H1 (cell line): ENCODE measurements at regions not wholly inside any gene's neighbourhood (a gene's known extent, or its start where the extent isn't known, plus 50 kb on each side); places are given as distances from the start of the nearest gene placed in this dataset.

Experiments used
- CTCF ChIA-PET: fragments of 300-600 bp; sonication (Branson Sonifier 250); formaldehyde crosslinking; loops from one replicate; lab custom pipeline; 2021; ENCODE audit not compliant: partially characterized antibody; lab: Charles Lee
- POLR2A ChIA-PET: fragments of 300-600 bp; sonication (Branson Sonifier 250); formaldehyde crosslinking; loops from one replicate; lab custom pipeline; 2021; ENCODE audit warnings: inconsistent platforms; ENCODE audit not compliant: partially characterized antibody; lab: Charles Lee
- DNase-seq, 2 experiments: peaks; one replicate each; pipeline versions ENCODE4 v3.0.0 to v3.0.0-alpha.2; 2010 to 2022; ENCODE audit warnings: low spot score in 2 of 2, low read depth in 1 of 2, mixed read lengths in 1 of 2
- FAIRE-seq: peaks from 2 replicates; lab custom pipeline; 2011; peaks lifted over from hg19 to GRCh38; lab: Jason Lieb, UNC
- H2AFZ ChIP-seq: 2 replicates; pipeline ENCODE4 v1.8.1; 2012; ENCODE audit warnings: low read length, inconsistent platforms
- H2AK5ac ChIP-seq: 2 replicates; pipeline ENCODE4 v1.6.1; 2013; ENCODE audit warnings: low read depth, low read length
- H2BK120ac ChIP-seq: replicated peaks from 2 replicates; pipeline ENCODE3; 2013; ENCODE audit warnings: low read depth, low read length, inconsistent platforms
- H2BK12ac ChIP-seq: 2 replicates; pipeline ENCODE4 v1.6.1; 2013; ENCODE audit warnings: low read depth, low read length
- H2BK15ac ChIP-seq: 2 replicates; pipeline ENCODE4 v1.6.1; 2013; ENCODE audit warnings: low read length
- H2BK20ac ChIP-seq: 2 replicates; pipeline ENCODE4 v1.6.1; 2013; ENCODE audit warnings: low read length
- H2BK5ac ChIP-seq: 2 replicates; pipeline ENCODE4 v1.6.1; 2013; ENCODE audit warnings: low read depth, low read length
- H3K14ac ChIP-seq: 2 replicates; pipeline ENCODE4 v1.6.1; 2013; ENCODE audit warnings: inconsistent platforms; ENCODE audit not compliant: insufficient read length
- H3K18ac ChIP-seq: 2 replicates; pipeline ENCODE4 v1.6.1; 2013; ENCODE audit warnings: low read length; ENCODE audit errors: extremely low read depth
- H3K23ac ChIP-seq: 2 replicates; pipeline ENCODE4 v1.6.1; 2013; ENCODE audit warnings: inconsistent platforms; ENCODE audit not compliant: insufficient read length
- H3K23me2 ChIP-seq: 2 replicates; pipeline ENCODE4 v1.6.1; 2013; ENCODE audit warnings: low read depth, low read length
- H3K27ac ChIP-seq: 2 replicates; pipeline ENCODE4 v1.6.1; 2011; ENCODE audit warnings: low read depth, low read length, inconsistent platforms
- H3K27me3 ChIP-seq, 4 experiments: replicated peaks in 1 of 4; 1 replicate in 1 of 4; 2 replicates in 3 of 4; pipeline versions ENCODE4 v1.6.1 to v1.8.1; 2011 to 2013; ENCODE audit warnings: low read length in 3 of 4, mild to moderate bottlenecking in 3 of 4, inconsistent platforms in 2 of 4, mixed read lengths in 2 of 4, moderate library complexity in 1 of 4; ENCODE audit not compliant: control insufficient read depth in 3 of 4, insufficient read depth in 3 of 4; ENCODE audit errors: extremely low read depth in 1 of 4
- H3K36me3 ChIP-seq, 4 experiments: 2 replicates each; pipeline versions ENCODE4 v1.6.1 to v1.8.1; 2011 to 2013; ENCODE audit warnings: mild to moderate bottlenecking in 4 of 4, low read length in 3 of 4, moderate library complexity in 2 of 4, control low read depth in 1 of 4, inconsistent platforms in 1 of 4; ENCODE audit not compliant: insufficient read depth in 4 of 4, control insufficient read depth in 2 of 4
- H3K4ac ChIP-seq: replicated peaks from 2 replicates; pipeline ENCODE3; 2013; ENCODE audit warnings: low read length, low read depth, mixed read lengths, inconsistent platforms; ENCODE audit not compliant: insufficient read length
- H3K4me1 ChIP-seq, 4 experiments: replicated peaks in 1 of 4; 1 replicate in 1 of 4; 2 replicates in 3 of 4; pipeline versions ENCODE4 v1.6.1 to v1.8.1; 2011 to 2013; ENCODE audit warnings: low read length in 3 of 4, inconsistent platforms in 2 of 4, mixed read lengths in 1 of 4; ENCODE audit not compliant: insufficient read depth in 4 of 4, control insufficient read depth in 3 of 4
- H3K4me2 ChIP-seq, 2 experiments: 2 replicates each; pipeline versions ENCODE4 v1.6.1 to v1.8.1; 2011 to 2013; ENCODE audit warnings: low read depth in 2 of 2, low read length in 2 of 2, control low read depth in 1 of 2, inconsistent platforms in 1 of 2, mild to moderate bottlenecking in 1 of 2; ENCODE audit not compliant: insufficient read depth in 1 of 2
- H3K4me3 ChIP-seq, 4 experiments: fragments of 200-600, 300-600 bp in 1 of 4; sonication (generic), shearing (Covaris generic), sonication (Bioruptor Twin) in 1 of 4; 2 replicates each; pipeline versions ENCODE4 v1.5.1 to v1.8.1; 2011 to 2016; ENCODE audit warnings: low read length in 4 of 4, low read depth in 3 of 4, control low read depth in 2 of 4, inconsistent platforms in 2 of 4, mild to moderate bottlenecking in 2 of 4, mixed read lengths in 1 of 4, moderate library complexity in 1 of 4; ENCODE audit not compliant: insufficient read depth in 2 of 4; ENCODE audit errors: extremely low read depth in 1 of 4
- H3K56ac ChIP-seq: replicated peaks from 2 replicates; pipeline ENCODE3; 2013; ENCODE audit warnings: low read depth, mild to moderate bottlenecking, mixed read lengths, low read length, inconsistent platforms; ENCODE audit not compliant: insufficient read length
- H3K79me1 ChIP-seq: 2 replicates; pipeline ENCODE4 v1.6.1; 2013; ENCODE audit warnings: low read depth, low read length, control low read depth
- H3K79me2 ChIP-seq, 2 experiments: 2 replicates each; pipeline versions ENCODE4 v1.6.1 to v1.8.1; 2012 to 2013; ENCODE audit warnings: low read length in 2 of 2, mild to moderate bottlenecking in 2 of 2, inconsistent platforms in 1 of 2; ENCODE audit not compliant: insufficient read depth in 2 of 2, control insufficient read depth in 1 of 2
- H3K9ac ChIP-seq, 4 experiments: replicated peaks in 1 of 4; 1 replicate in 1 of 4; 2 replicates in 3 of 4; pipeline versions ENCODE4 v1.6.1 to v1.8.1; 2011 to 2013; ENCODE audit warnings: low read depth in 3 of 4, low read length in 3 of 4, control low read depth in 2 of 4, mild to moderate bottlenecking in 2 of 4, moderate library complexity in 2 of 4, inconsistent platforms in 1 of 4; ENCODE audit errors: extremely low read depth in 1 of 4
- H3K9me3 ChIP-seq, 2 experiments: 2 replicates each; pipeline versions ENCODE4 v1.6.1 to v1.8.1; 2012 to 2013; ENCODE audit warnings: mild to moderate bottlenecking in 2 of 2, moderate library complexity in 2 of 2, control low read depth in 1 of 2, inconsistent platforms in 1 of 2, low read depth in 1 of 2, low read length in 1 of 2, mixed read lengths in 1 of 2; ENCODE audit not compliant: insufficient read depth in 2 of 2
- H4K20me1 ChIP-seq, 2 experiments: replicated peaks in 1 of 2; 2 replicates each; pipeline versions ENCODE3 to v1.8.1; 2011 to 2013; ENCODE audit warnings: inconsistent platforms in 2 of 2, low read length in 2 of 2, mild to moderate bottlenecking in 1 of 2; ENCODE audit not compliant: insufficient read depth in 2 of 2, control insufficient read depth in 1 of 2
- H4K5ac ChIP-seq: 2 replicates; pipeline ENCODE4 v1.6.1; 2013; ENCODE audit warnings: low read length, low read depth, mixed read lengths, inconsistent platforms; ENCODE audit not compliant: insufficient read length
- H4K8ac ChIP-seq: 2 replicates; pipeline ENCODE4 v1.8.0; 2013; ENCODE audit warnings: mild to moderate bottlenecking, moderate library complexity, low read length, inconsistent platforms; ENCODE audit not compliant: insufficient read depth; ENCODE audit errors: extremely low read depth
- H4K91ac ChIP-seq: replicated peaks from 2 replicates; pipeline ENCODE3; 2013; ENCODE audit warnings: low read length, mixed read lengths, inconsistent platforms; ENCODE audit not compliant: insufficient read length
- CEBPB ChIP-seq: IDR thresholded peaks from 2 replicates; pipeline ENCODE4 v1.6.1; 2012; ENCODE audit warnings: low read depth, low read length
- CREB1 ChIP-seq: IDR thresholded peaks from 2 replicates; pipeline ENCODE4 v1.6.1; 2012; ENCODE audit warnings: inconsistent platforms
- EP300 ChIP-seq, 2 experiments: IDR thresholded peaks; 1 replicate in 1 of 2; 2 replicates in 1 of 2; pipeline ENCODE4 v1.6.1; 2011 to 2012; ENCODE audit warnings: low read depth in 2 of 2, low read length in 2 of 2, mild to moderate bottlenecking in 2 of 2, borderline replicate concordance in 1 of 2, inconsistent platforms in 1 of 2, moderate library complexity in 1 of 2
- SP2 ChIP-seq: IDR thresholded peaks from 2 replicates; pipeline ENCODE4 v1.6.1; 2012; ENCODE audit warnings: mild to moderate bottlenecking, low read length, inconsistent platforms
- SUZ12 ChIP-seq: fragments of 200-600 bp; sonication (generic); IDR thresholded peaks from 2 replicates; pipeline ENCODE4 v1.6.1; 2012; ENCODE audit warnings: mild to moderate bottlenecking, inconsistent platforms, low read length, moderate library complexity, mixed read lengths
- YY1 ChIP-seq: IDR thresholded peaks from 2 replicates; pipeline ENCODE4 v1.6.1; 2011; ENCODE audit warnings: low read depth, mild to moderate bottlenecking, low read length
- ZNF274 ChIP-seq: IDR thresholded peaks from 2 replicates; pipeline ENCODE4 v1.7.0; 2012; ENCODE audit warnings: low read length, borderline replicate concordance; ENCODE audit errors: extremely low read depth
- WGBS, 2 experiments: shearing (Covaris generic) in 1 of 2; methylation state at CpG; one replicate each; pipeline versions ENCODE4 v1.1.6 to v1.1.7; 2013 to 2015; ENCODE audit warnings: low lambda C conversion rate in 2 of 2, mixed read lengths in 2 of 2, inconsistent platforms in 1 of 2, low coverage in 1 of 2, missing lambda C conversion rate in 1 of 2; ENCODE audit not compliant: insufficient replicate concordance in 2 of 2, insufficient coverage in 1 of 2, insufficient read length in 1 of 2; ENCODE audit errors: extremely low coverage in 1 of 2, missing lambda C conversion rate in 1 of 2; 5-methylcytosine and 5-hydroxymethylcytosine counted together
- TF ChIP-seq, protein P1 (sequence below): IDR thresholded peaks from 2 replicates; pipeline ENCODE4 v1.6.1; 2012; ENCODE audit warnings: low read length, inconsistent platforms

DNA sequence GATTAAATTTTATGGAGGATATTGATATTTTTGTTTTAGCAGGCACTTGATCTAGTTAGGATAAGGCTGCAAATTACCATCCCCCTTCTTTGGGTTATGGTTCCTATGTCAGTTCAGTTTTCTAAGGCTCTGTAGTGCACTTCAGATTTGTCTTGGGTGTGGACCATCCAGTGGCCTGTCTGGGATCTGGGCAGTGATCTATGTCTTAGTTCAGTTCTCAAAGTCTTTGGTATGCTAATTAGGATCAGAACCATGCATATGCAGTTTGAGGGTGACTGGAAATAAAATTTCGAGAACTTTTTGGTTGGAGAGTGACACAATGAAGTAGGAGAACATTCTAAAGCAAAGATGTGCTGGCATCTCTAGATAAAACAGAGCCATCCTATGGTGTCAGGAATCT is 388.2 kb downstream of the MID1IP1 start:
- Histone ChIP-seq H3K4me2 (no peak overlapping the region), H3K23ac (no peak overlapping the region), H4K5ac (no peak overlapping the region), H3K4me3 (no peak overlapping the region), H3K4me1 (no peaks in the 10 kb centered on the region; a peak in 2 of 7 replicates), H3K56ac (no peak overlapping the region), H3K9ac (no peak overlapping the region)
- FAIRE-seq, result no peak
- TF ChIP-seq CREB1, result no peak
- no peak for TF ChIP-seq YY1
- TF ChIP-seq CEBPB, result no peak
- TF ChIP-seq, protein P1, sequence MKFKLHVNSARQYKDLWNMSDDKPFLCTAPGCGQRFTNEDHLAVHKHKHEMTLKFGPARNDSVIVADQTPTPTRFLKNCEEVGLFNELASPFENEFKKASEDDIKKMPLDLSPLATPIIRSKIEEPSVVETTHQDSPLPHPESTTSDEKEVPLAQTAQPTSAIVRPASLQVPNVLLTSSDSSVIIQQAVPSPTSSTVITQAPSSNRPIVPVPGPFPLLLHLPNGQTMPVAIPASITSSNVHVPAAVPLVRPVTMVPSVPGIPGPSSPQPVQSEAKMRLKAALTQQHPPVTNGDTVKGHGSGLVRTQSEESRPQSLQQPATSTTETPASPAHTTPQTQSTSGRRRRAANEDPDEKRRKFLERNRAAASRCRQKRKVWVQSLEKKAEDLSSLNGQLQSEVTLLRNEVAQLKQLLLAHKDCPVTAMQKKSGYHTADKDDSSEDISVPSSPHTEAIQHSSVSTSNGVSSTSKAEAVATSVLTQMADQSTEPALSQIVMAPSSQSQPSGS, result no peak
- TF ChIP-seq SP2, result no peak
- no peak for TF ChIP-seq SUZ12
- no peak for TF ChIP-seq ZNF274
- TF ChIP-seq EP300 (IDR thresholded peaks at IDR 0.05; ENCODE audit: borderline replicate concordance in 1 of 2, low read depth in 2 of 2, low read length in 2 of 2), result no peak
- TF ChIP-seq, all 59 proteins: peak for 0
- no peaks in the 10 kb centered on the region for H3K27me3 ChIP-seq
- no peak overlapping the region for H4K8ac ChIP-seq
- ChIA-PET POLR2A (no interaction called here), CTCF (no interaction called here)
- H3K9me3 ChIP-seq, result peaks cover 0 to 10% of the 10 kb centered on the region in 2 experiments; a peak in 1 of 4 replicates
- H2AFZ ChIP-seq, result no peak overlapping the region
- no peaks in the 10 kb centered on the region for H3K36me3 ChIP-seq
- H3K23me2 ChIP-seq, result no peaks in the 10 kb centered on the region
- WGBS, 2 experiments, result 94% methylated on average over 1 of the region's 1 CpG; no CpG with 5 or more reads in 1 of the 2 experiments
- H2BK120ac ChIP-seq, result no peak overlapping the region
- no peak overlapping the region for H2BK20ac ChIP-seq
- no peak overlapping the region for H2BK12ac ChIP-seq
- no peaks in the 10 kb centered on the region for H4K20me1 ChIP-seq
- H2BK15ac ChIP-seq, result no peak overlapping the region
- no peak overlapping the region for H2AK5ac ChIP-seq
- no peaks in the 10 kb centered on the region for H3K79me1 ChIP-seq
- H3K14ac ChIP-seq, result no peak overlapping the region
- H3K27ac ChIP-seq, result no peak overlapping the region
- H4K91ac ChIP-seq, result no peak overlapping the region
- H3K18ac ChIP-seq, result no peak overlapping the region
- H3K4ac ChIP-seq, result no peak overlapping the region
- DNase-seq, result no peak
- no peaks in the 10 kb centered on the region for H3K79me2 ChIP-seq
- H2BK5ac ChIP-seq, result no peak overlapping the region
